IMR-90 (cell line): ENCODE measurements at regions not wholly inside any gene's neighbourhood (a gene's known extent, or its start where the extent isn't known, plus 50 kb on each side); places are given as distances from the start of the nearest gene placed in this dataset.

Experiments used
- BHLHE40 ChIP-seq: fragments of 150-350 bp; IDR thresholded peaks from 2 replicates; pipeline ENCODE4 v1.6.1; 2016; ENCODE audit warnings: mild to moderate bottlenecking, low read depth, low read length
- CEBPB ChIP-seq: IDR thresholded peaks from 2 replicates; pipeline ENCODE4 v1.6.1; 2012; ENCODE audit warnings: low read depth, low read length, improper control_type of control experiment
- CHD1 ChIP-seq: IDR thresholded peaks from 2 replicates; pipeline ENCODE4 v1.6.1; 2012; ENCODE audit warnings: low read depth, low read length, improper control_type of control experiment
- MAZ ChIP-seq: IDR thresholded peaks from 2 replicates; pipeline ENCODE4 v1.6.1; 2012; ENCODE audit warnings: low read depth, mild to moderate bottlenecking, low read length, improper control_type of control experiment, moderate library complexity, borderline replicate concordance
- MXI1 ChIP-seq: IDR thresholded peaks from 2 replicates; pipeline ENCODE4 v1.6.1; 2012; ENCODE audit warnings: low read depth, mild to moderate bottlenecking, low read length, moderate library complexity, borderline replicate concordance
- POLR2A ChIP-seq: IDR thresholded peaks from 2 replicates; pipeline ENCODE4 v1.6.1; 2012; ENCODE audit warnings: mild to moderate bottlenecking, low read depth, low read length
- RAD21 ChIP-seq: IDR thresholded peaks from 2 replicates; pipeline ENCODE4 v1.6.1; 2012; ENCODE audit warnings: low read length, improper control_type of control experiment
- RFX5 ChIP-seq: IDR thresholded peaks from 2 replicates; pipeline ENCODE4 v1.8.0; 2012; ENCODE audit warnings: low read depth, mild to moderate bottlenecking, low read length, moderate library complexity
- SMC3 ChIP-seq: fragments of 150-350 bp; IDR thresholded peaks from 2 replicates; pipeline ENCODE4 v1.6.1; 2016; ENCODE audit warnings: low read depth, mild to moderate bottlenecking, antibody characterized with exemption, low read length, moderate library complexity
- TF ChIP-seq, protein P1 (sequence below): conservative IDR thresholded peaks from 2 replicates; pipeline ENCODE4 v1.5.1; 2012; ENCODE audit warnings: mild to moderate bottlenecking, low read depth, low read length, improper control_type of control experiment
- TF ChIP-seq, protein P2 (sequence below): fragments of 150-350 bp; IDR thresholded peaks from 2 replicates; pipeline ENCODE4 v1.6.1; 2016; ENCODE audit warnings: low read depth, mild to moderate bottlenecking, low read length, moderate library complexity, borderline replicate concordance
- TF ChIP-seq, protein P3 (sequence below): fragments of 150-350 bp; IDR thresholded peaks from 2 replicates; pipeline ENCODE4 v1.6.1; 2017; ENCODE audit warnings: mild to moderate bottlenecking, antibody characterized with exemption, low read length, low read depth

DNA sequence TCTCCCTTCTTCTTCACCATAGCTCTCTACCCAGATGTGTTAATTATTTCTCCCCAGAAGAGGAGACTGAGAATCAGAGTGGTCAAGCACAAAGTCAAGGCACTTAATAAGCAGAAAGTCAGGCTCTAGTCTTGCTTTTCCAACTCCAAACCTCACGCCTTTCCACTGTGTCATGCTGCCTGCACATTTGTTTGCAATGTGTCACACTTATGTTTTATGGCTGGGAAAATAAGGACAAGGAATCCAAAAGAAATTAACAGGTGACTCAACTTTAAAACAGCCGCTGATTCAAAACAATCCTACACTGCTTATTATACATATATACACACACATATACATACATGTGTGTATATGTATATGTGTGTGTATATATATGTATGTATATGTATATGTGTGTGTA is 255.7 kb upstream of the DYNLRB2 start:
- TF ChIP-seq CHD1: no peak
- TF ChIP-seq, protein P1, sequence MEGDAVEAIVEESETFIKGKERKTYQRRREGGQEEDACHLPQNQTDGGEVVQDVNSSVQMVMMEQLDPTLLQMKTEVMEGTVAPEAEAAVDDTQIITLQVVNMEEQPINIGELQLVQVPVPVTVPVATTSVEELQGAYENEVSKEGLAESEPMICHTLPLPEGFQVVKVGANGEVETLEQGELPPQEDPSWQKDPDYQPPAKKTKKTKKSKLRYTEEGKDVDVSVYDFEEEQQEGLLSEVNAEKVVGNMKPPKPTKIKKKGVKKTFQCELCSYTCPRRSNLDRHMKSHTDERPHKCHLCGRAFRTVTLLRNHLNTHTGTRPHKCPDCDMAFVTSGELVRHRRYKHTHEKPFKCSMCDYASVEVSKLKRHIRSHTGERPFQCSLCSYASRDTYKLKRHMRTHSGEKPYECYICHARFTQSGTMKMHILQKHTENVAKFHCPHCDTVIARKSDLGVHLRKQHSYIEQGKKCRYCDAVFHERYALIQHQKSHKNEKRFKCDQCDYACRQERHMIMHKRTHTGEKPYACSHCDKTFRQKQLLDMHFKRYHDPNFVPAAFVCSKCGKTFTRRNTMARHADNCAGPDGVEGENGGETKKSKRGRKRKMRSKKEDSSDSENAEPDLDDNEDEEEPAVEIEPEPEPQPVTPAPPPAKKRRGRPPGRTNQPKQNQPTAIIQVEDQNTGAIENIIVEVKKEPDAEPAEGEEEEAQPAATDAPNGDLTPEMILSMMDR: no peak
- TF ChIP-seq POLR2A: no peak
- TF ChIP-seq RFX5: no peak
- TF ChIP-seq RAD21: no peak
- TF ChIP-seq, protein P2, sequence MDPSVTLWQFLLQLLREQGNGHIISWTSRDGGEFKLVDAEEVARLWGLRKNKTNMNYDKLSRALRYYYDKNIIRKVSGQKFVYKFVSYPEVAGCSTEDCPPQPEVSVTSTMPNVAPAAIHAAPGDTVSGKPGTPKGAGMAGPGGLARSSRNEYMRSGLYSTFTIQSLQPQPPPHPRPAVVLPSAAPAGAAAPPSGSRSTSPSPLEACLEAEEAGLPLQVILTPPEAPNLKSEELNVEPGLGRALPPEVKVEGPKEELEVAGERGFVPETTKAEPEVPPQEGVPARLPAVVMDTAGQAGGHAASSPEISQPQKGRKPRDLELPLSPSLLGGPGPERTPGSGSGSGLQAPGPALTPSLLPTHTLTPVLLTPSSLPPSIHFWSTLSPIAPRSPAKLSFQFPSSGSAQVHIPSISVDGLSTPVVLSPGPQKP: no peak
- TF ChIP-seq, protein P3, sequence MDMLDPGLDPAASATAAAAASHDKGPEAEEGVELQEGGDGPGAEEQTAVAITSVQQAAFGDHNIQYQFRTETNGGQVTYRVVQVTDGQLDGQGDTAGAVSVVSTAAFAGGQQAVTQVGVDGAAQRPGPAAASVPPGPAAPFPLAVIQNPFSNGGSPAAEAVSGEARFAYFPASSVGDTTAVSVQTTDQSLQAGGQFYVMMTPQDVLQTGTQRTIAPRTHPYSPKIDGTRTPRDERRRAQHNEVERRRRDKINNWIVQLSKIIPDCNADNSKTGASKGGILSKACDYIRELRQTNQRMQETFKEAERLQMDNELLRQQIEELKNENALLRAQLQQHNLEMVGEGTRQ: no peak
- no peak for TF ChIP-seq MAZ
- no peak for TF ChIP-seq CEBPB
- TF ChIP-seq MXI1: no peak
- TF ChIP-seq SMC3: no peak
- TF ChIP-seq BHLHE40: peak; percentile 59
